Liver (tissue), 7 donors: ENCODE measurements at regions not wholly inside any gene's neighbourhood (a gene's known extent, or its start where the extent isn't known, plus 50 kb on each side); places are given as distances from the start of the nearest gene placed in this dataset.

Experiments used
- DNase-seq: peaks from one replicate; pipeline ENCODE4 v3.0.0-alpha.2; 2017; ENCODE audit warnings: low spot score
- H3K27ac ChIP-seq, 2 donors: one replicate each; pipeline ENCODE4 v1.7.0; 2013; ENCODE audit warnings: inconsistent platforms in 2 of 2, low read length in 2 of 2, control low read depth in 1 of 2, low read depth in 1 of 2, mild to moderate bottlenecking in 1 of 2
- H3K27me3 ChIP-seq, 4 donors: one replicate each; pipeline versions ENCODE4 v1.6.1 to v1.7.0; 2013; ENCODE audit warnings: low read length in 3 of 4, inconsistent platforms in 1 of 4, mild to moderate bottlenecking in 1 of 4, moderate library complexity in 1 of 4; ENCODE audit not compliant: control insufficient read depth in 4 of 4, insufficient read depth in 4 of 4
- H3K36me3 ChIP-seq, 4 donors: one replicate each; pipeline versions ENCODE4 v1.6.1 to v1.7.0; 2013; ENCODE audit warnings: low read length in 3 of 4, mild to moderate bottlenecking in 3 of 4, low read depth in 1 of 4, moderate library complexity in 1 of 4; ENCODE audit not compliant: control insufficient read depth in 4 of 4, insufficient read depth in 3 of 4
- H3K4me1 ChIP-seq, 4 donors: one replicate each; pipeline versions ENCODE4 v1.6.1 to v1.7.0; 2013; ENCODE audit warnings: low read length in 3 of 4, mild to moderate bottlenecking in 3 of 4, moderate library complexity in 1 of 4; ENCODE audit not compliant: control insufficient read depth in 4 of 4, insufficient read depth in 4 of 4
- H3K4me3 ChIP-seq, 3 donors: one replicate each; pipeline versions ENCODE4 v1.6.1 to v1.7.0; 2013; ENCODE audit warnings: low read length in 3 of 3, control low read depth in 1 of 3, low read depth in 1 of 3, mild to moderate bottlenecking in 1 of 3
- H3K9ac ChIP-seq, 2 donors: one replicate each; pipeline ENCODE4 v1.7.0; 2013; ENCODE audit warnings: low read length in 2 of 2, mild to moderate bottlenecking in 2 of 2, moderate library complexity in 2 of 2, control low read depth in 1 of 2, low read depth in 1 of 2
- H3K9me3 ChIP-seq, 4 donors: one replicate each; pipeline versions ENCODE4 v1.6.1 to v1.7.0; 2013; ENCODE audit warnings: low read length in 3 of 4; ENCODE audit not compliant: control insufficient read depth in 4 of 4
- FOXA1 ChIP-seq: IDR thresholded peaks from 2 replicates; pipeline ENCODE4 v1.6.1; 2016; ENCODE audit warnings: antibody characterized with exemption
- FOXA2 ChIP-seq: IDR thresholded peaks from 2 replicates; pipeline ENCODE4 v1.6.1; 2016; ENCODE audit warnings: antibody characterized with exemption
- GABPA ChIP-seq, 2 donors: IDR thresholded peaks in 1 of 2; conservative IDR thresholded peaks in 1 of 2; 2 replicates each; pipeline ENCODE4 v1.6.1; 2016; ENCODE audit warnings: antibody characterized with exemption in 2 of 2, mild to moderate bottlenecking in 1 of 2, moderate library complexity in 1 of 2
- HNF4A ChIP-seq, 2 donors: conservative IDR thresholded peaks; 2 replicates each; pipeline ENCODE4 v1.6.1; 2016; ENCODE audit warnings: antibody characterized with exemption in 2 of 2, mild to moderate bottlenecking in 2 of 2
- HNF4G ChIP-seq: IDR thresholded peaks from 2 replicates; pipeline ENCODE4 v1.6.1; 2016; ENCODE audit warnings: antibody characterized with exemption
- NR2F2 ChIP-seq: IDR thresholded peaks from 2 replicates; pipeline ENCODE4 v1.6.1; 2016; ENCODE audit warnings: antibody characterized with exemption
- RAD21 ChIP-seq, 2 donors: IDR thresholded peaks; 2 replicates each; pipeline ENCODE4 v1.6.1; 2016; ENCODE audit warnings: antibody characterized with exemption in 2 of 2, mild to moderate bottlenecking in 2 of 2
- SP1 ChIP-seq: IDR thresholded peaks from 2 replicates; pipeline ENCODE4 v1.6.1; 2018; ENCODE audit warnings: antibody characterized with exemption, mild to moderate bottlenecking
- YY1 ChIP-seq: IDR thresholded peaks from 2 replicates; pipeline ENCODE4 v1.6.1; 2016; ENCODE audit warnings: antibody characterized with exemption, mild to moderate bottlenecking
- ZBTB33 ChIP-seq: IDR thresholded peaks from 2 replicates; pipeline ENCODE4 v1.6.1; 2016; ENCODE audit warnings: antibody characterized with exemption
- WGBS: extraction: QIAGEN DNeasy Blood & Tissue Kit; methylation state at CpG from one replicate; pipeline ENCODE4 v1.1.7; 2013; 5-methylcytosine and 5-hydroxymethylcytosine counted together
- TF ChIP-seq, protein P1 (sequence below): IDR thresholded peaks from 2 replicates; pipeline ENCODE4 v1.6.1; 2016; ENCODE audit warnings: antibody characterized with exemption, mild to moderate bottlenecking
- donor health status: healthy.
- donor health status: healthy.
- donor health status: healthy.
- donor health status: healthy.

GRCh38 chr18:78776706-78777285 lies 202.8 kb upstream of the SALL3 start:
- Histone ChIP-seq H3K4me3 (no peak overlapping the region), H3K9ac (no peak overlapping the region), H3K9me3 (no peaks in the 10 kb centered on the region), H3K27me3 (no peaks in the 10 kb centered on the region), H3K36me3 (no peaks in the 10 kb centered on the region), H3K4me1 (no peaks in the 10 kb centered on the region), H3K27ac (no peak overlapping the region)
- WGBS = 81% methylated on average over 17 of the region's 17 CpGs
- no peak for DNase-seq
- TF ChIP-seq GABPA (IDR thresholded peaks at IDR 0.05 in 1 of 2, conservative IDR thresholded peaks at IDR 0.05 in 1 of 2) (no peak), HNF4A (conservative IDR thresholded peaks at IDR 0.05) (no peak), FOXA2 (no peak), RAD21 (IDR thresholded peaks at IDR 0.05) (no peak), YY1 (no peak)

DNA sequence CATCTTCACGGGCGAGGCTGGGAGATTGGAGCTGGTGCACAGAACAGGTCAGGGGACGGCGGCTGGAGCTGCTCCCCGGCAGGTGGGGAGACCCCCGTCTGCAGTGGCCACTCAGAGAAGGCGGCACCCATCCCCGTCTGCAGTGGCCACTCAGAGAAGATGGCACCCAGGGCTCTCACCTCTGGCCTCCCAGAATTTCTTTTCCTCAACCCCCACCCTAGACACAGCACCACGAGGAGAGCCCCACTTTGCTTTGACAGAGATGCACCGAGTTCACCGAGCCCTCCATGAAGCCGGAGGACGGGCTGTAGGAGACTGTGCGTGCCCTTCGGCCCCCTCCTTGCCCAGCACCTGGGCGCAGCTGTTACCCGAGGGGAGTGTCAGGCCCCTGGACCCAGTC lies 201.6 kb upstream of the SALL3 start:
- 85% methylated on average over 17 of the region's 17 CpGs for WGBS
- H3K36me3 ChIP-seq = no peaks in the 10 kb centered on the region

More for the DNA sequence above, 201.6 kb upstream of the SALL3 start:
- no peak overlapping the region for H3K4me3 ChIP-seq
- no peaks in the 10 kb centered on the region for H3K9me3 ChIP-seq
- no peaks in the 10 kb centered on the region for H3K27me3 ChIP-seq
- no peak for DNase-seq
- no peaks in the 10 kb centered on the region for H3K4me1 ChIP-seq
- H3K9ac ChIP-seq = no peak overlapping the region
- TF ChIP-seq YY1 (no peak), NR2F2 (no peak), ZBTB33 (no peak), SP1 (no peak), FOXA1 (no peak), HNF4G (no peak), HNF4A (conservative IDR thresholded peaks at IDR 0.05) (no peak)
- TF ChIP-seq, protein P1, sequence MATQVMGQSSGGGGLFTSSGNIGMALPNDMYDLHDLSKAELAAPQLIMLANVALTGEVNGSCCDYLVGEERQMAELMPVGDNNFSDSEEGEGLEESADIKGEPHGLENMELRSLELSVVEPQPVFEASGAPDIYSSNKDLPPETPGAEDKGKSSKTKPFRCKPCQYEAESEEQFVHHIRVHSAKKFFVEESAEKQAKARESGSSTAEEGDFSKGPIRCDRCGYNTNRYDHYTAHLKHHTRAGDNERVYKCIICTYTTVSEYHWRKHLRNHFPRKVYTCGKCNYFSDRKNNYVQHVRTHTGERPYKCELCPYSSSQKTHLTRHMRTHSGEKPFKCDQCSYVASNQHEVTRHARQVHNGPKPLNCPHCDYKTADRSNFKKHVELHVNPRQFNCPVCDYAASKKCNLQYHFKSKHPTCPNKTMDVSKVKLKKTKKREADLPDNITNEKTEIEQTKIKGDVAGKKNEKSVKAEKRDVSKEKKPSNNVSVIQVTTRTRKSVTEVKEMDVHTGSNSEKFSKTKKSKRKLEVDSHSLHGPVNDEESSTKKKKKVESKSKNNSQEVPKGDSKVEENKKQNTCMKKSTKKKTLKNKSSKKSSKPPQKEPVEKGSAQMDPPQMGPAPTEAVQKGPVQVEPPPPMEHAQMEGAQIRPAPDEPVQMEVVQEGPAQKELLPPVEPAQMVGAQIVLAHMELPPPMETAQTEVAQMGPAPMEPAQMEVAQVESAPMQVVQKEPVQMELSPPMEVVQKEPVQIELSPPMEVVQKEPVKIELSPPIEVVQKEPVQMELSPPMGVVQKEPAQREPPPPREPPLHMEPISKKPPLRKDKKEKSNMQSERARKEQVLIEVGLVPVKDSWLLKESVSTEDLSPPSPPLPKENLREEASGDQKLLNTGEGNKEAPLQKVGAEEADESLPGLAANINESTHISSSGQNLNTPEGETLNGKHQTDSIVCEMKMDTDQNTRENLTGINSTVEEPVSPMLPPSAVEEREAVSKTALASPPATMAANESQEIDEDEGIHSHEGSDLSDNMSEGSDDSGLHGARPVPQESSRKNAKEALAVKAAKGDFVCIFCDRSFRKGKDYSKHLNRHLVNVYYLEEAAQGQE = no peak
- no peak overlapping the region for H3K27ac ChIP-seq
